ENCODE measurements at regions not wholly inside any gene's neighbourhood (a gene's known extent, or its start where the extent isn't known, plus 50 kb on each side); places are given as distances from the start of the nearest gene placed in this dataset.

- Histone ChIP-seq H3K36me3 (no peaks in the 10 kb centered on the region), H3K4me3 (replicated peaks in 1 of 3) (no peak overlapping the region), H3K27me3 (no peaks in the 10 kb centered on the region), H3K4me1 (no peaks in the 10 kb centered on the region), H3K9me3 (no peaks in the 10 kb centered on the region), H3K27ac (no peak overlapping the region)
- TF ChIP-seq CTCF (IDR thresholded peaks at IDR 0.05) (no peak), POLR2A (IDR thresholded peaks at IDR 0.05) (no peak)
- intact Hi-C loops (cut with DNase I), result no loop called here
- DNase-seq, result no peak
Observed at GRCh38 chr1:162982364-162982763, 86.8 kb upstream of the RGS4 start.

- 79 to 81% methylated on average over 8 of the region's 8 CpGs for WGBS, 2 donors
- TF ChIP-seq POLR2A (IDR thresholded peaks at IDR 0.05), result no peak
- TF ChIP-seq CTCF (IDR thresholded peaks at IDR 0.05), result no peak
Observed at GRCh38 chr1:162977944-162978568, 91.1 kb upstream of the RGS4 start.

GRCh38 chr1:162976628-162977027, 92.5 kb upstream of the RGS4 start:
- no peak for DNase-seq
- Histone ChIP-seq H3K4me1 (no peaks in the 10 kb centered on the region), H3K36me3 (no peaks in the 10 kb centered on the region), H3K9me3 (no peaks in the 10 kb centered on the region), H3K4me3 (replicated peaks in 1 of 3) (no peak overlapping the region), H3K27me3 (no peaks in the 10 kb centered on the region), H3K27ac (no peak overlapping the region)
- 64 to 72% methylated on average over 3 of the region's 3 CpGs for WGBS, 2 donors
- TF ChIP-seq CTCF (IDR thresholded peaks at IDR 0.05), result no peak
- no peak for TF ChIP-seq POLR2A (IDR thresholded peaks at IDR 0.05)
- intact Hi-C loops (cut with DNase I), result no loop called here

More at GRCh38 chr1:162977944-162978568, 91.1 kb upstream of the RGS4 start:
- Histone ChIP-seq H3K9me3 (no peaks in the 10 kb centered on the region), H3K27ac (no peak overlapping the region), H3K27me3 (no peaks in the 10 kb centered on the region), H3K36me3 (no peaks in the 10 kb centered on the region), H3K4me3 (replicated peaks in 1 of 3) (no peak overlapping the region), H3K4me1 (no peaks in the 10 kb centered on the region)
- DNase-seq, result no peak
- intact Hi-C loops (cut with DNase I), result no loop called here

GRCh38 chr1:162974810-162975209, 94.4 kb upstream of the RGS4 start:
- Histone ChIP-seq H3K36me3 (no peaks in the 10 kb centered on the region), H3K4me3 (replicated peaks in 1 of 3) (no peak overlapping the region), H3K9me3 (no peaks in the 10 kb centered on the region), H3K4me1 (no peaks in the 10 kb centered on the region), H3K27me3 (no peaks in the 10 kb centered on the region), H3K27ac (no peak overlapping the region)
- TF ChIP-seq POLR2A (IDR thresholded peaks at IDR 0.05) (no peak), CTCF (IDR thresholded peaks at IDR 0.05) (no peak)
- DNase-seq, result no peak
- intact Hi-C loops (cut with DNase I), result no loop called here

GRCh38 chr1:162973381-162973795, 95.8 kb upstream of the RGS4 start:
- H3K4me1 ChIP-seq, result no peaks in the 10 kb centered on the region
- intact Hi-C loops (cut with DNase I), result no loop called here

More at GRCh38 chr1:162973381-162973795, 95.8 kb upstream of the RGS4 start:
- TF ChIP-seq POLR2A (IDR thresholded peaks at IDR 0.05) (no peak), CTCF (IDR thresholded peaks at IDR 0.05) (no peak)
- H3K4me3 ChIP-seq (replicated peaks in 1 of 3), result no peak overlapping the region
- no peaks in the 10 kb centered on the region for H3K36me3 ChIP-seq
- no peaks in the 10 kb centered on the region for H3K9me3 ChIP-seq
- H3K27me3 ChIP-seq, result no peaks in the 10 kb centered on the region
- DNase-seq, result no peak
- no peak overlapping the region for H3K27ac ChIP-seq
